WI38 (cell line): ENCODE measurements at regions not wholly inside any gene's neighbourhood (a gene's known extent, or its start where the extent isn't known, plus 50 kb on each side); places are given as distances from the start of the nearest gene placed in this dataset.

Source experiments
- H3K4me3 ChIP-seq: 2 replicates; pipeline ENCODE4 v1.5.1; 2011; ENCODE audit warnings: low read depth, mild to moderate bottlenecking, control low read depth, low read length
- TF ChIP-seq, protein P1 (sequence below): IDR thresholded peaks from 2 replicates; pipeline ENCODE4 v1.5.1; 2012; ENCODE audit warnings: low read depth, mild to moderate bottlenecking, control low read depth, low read length

DNA sequence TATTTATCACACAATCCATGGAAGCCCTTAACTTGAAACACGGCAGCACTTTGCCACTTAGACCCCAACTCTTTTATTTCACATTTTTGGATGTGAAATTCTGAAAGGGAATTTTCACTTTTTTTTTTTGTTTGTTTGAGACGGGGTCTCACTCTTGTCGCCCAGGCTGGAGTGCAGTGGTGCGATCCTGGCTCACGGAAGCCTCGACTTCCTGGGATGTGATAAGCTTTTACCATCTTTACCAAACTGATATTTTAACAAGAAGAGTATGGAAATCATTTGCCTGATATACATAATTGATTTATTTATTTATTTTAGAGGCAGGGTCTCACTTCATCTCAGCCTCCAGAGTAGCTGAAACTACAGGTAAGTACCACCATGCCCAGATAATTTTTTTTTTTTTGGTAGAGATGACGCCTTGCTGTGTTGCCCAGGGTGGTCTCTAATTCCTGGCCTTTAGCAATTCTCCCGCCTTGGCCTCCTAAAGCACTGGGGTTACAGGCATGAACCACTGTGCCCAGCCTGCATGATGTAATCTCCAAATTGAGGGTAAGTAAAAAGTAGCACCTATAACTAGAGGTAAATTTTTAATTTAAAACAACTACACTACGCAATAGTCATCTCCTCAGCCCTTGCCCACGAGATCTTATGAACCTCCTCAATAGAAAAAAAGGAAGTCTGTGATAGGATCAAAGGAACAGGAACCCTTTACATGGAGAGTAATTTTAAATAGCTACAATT is 180.7 kb upstream of the KLF14 start:
- TF ChIP-seq, protein P1, sequence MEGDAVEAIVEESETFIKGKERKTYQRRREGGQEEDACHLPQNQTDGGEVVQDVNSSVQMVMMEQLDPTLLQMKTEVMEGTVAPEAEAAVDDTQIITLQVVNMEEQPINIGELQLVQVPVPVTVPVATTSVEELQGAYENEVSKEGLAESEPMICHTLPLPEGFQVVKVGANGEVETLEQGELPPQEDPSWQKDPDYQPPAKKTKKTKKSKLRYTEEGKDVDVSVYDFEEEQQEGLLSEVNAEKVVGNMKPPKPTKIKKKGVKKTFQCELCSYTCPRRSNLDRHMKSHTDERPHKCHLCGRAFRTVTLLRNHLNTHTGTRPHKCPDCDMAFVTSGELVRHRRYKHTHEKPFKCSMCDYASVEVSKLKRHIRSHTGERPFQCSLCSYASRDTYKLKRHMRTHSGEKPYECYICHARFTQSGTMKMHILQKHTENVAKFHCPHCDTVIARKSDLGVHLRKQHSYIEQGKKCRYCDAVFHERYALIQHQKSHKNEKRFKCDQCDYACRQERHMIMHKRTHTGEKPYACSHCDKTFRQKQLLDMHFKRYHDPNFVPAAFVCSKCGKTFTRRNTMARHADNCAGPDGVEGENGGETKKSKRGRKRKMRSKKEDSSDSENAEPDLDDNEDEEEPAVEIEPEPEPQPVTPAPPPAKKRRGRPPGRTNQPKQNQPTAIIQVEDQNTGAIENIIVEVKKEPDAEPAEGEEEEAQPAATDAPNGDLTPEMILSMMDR = no peak
- peak overlapping the region; percentile 70 for H3K4me3 ChIP-seq

DNA sequence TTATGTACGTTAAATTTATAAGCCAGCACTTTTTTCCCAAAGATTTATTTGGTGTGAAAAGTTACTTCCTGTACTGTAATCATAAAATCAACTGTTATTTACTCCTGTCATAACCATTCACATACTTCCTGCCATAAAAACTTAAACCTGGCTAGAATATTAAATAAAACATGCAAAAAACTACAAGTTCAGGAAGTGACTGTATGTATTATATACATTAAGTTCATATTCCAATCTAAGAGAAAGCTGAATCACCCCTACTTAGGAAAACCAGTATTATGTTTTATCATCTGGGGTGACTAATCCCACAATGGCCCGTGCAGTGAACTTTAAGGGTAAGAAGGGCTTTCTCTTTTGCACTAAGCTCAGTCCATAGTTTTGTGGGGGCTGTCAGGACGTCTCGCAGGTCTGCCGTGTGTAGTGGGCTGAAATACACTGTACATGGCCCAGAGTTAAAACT is 183.7 kb upstream of the KLF14 start:
- peak overlapping the region; percentile 56 for H3K4me3 ChIP-seq

DNA sequence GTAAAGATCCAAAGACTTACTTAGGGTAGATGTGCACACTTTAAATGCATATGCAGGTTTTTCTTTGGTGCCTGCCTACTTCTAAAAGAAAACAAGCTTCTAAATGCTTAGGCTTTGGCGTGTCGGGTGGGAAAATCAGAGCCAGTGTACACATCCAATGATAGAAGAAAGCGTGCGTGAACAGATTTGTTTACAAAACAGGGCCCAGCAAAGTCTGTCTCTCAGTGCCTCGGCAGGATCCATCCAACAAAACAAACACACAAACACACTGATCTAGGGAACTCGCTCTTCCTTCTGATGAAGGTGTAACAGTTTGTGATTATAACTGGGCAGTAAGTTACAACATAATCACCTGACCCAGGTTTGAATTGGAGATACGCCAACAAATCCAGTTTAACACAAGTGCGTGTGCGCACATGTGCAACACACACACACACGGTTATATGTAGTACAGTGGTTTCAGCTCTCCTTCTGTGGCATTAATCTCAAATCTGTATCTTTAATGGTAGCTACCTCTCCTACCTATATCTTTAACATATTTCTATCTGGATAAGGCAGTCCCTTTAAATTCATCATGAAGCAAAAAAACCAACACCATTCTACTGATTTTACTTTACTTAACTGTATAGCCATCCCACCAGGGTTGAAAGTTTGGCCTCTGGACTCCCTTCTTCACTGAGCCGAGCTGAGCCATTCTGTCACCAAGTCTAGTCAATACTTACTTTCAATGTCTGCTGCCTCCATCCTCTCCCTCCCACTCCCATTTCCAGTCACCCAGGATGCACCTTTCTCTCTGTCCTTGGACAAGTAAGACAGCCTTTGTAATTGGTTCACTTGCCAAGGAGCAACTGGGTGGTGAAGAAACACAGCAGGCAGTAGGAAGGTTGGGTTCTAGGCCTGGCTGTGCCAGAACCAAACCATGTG is 184.4 kb upstream of the KLF14 start:
- H3K4me3 ChIP-seq = peak overlapping the region; percentile 56
- TF ChIP-seq, protein P1 = no peak

More for the DNA sequence above, 183.7 kb upstream of the KLF14 start:
- TF ChIP-seq, protein P1 = no peak

DNA sequence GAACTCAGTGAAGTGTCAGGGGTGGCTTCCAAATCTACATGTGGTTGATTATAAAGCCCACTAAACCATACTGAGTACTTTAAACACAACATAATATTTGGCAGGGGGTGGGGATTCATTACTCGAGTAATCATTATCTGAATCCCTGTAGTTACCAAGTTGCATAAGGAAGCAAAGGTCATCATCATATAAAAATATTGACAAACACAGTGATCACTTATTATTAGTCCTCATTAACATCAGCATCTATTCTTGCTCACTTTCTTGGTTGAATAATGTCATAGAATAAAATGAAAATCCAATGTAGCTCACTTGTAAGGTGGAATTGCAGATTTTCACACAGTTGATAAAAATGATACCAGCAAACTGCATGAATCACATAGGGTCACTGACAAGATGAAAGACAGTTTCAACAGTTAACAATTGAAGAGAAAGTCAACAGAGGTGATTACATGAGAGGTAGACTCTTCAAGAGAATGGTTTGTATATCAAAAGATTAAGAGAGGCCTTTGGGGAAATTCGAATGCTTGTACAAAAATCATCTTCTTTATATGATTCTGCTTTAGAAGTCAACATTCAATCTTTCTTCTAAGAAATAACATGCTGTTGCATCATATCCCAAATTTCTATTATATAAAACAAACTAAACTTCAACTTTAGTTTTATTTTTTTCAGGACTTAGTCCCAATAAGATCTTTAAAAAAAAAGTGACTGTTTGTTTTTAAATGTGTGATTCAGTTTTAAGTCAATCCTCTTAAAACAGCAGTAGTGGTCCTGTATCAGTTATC is 185.5 kb upstream of the KLF14 start:
- TF ChIP-seq, protein P1 = no peak
- H3K4me3 ChIP-seq = no peak overlapping the region

DNA sequence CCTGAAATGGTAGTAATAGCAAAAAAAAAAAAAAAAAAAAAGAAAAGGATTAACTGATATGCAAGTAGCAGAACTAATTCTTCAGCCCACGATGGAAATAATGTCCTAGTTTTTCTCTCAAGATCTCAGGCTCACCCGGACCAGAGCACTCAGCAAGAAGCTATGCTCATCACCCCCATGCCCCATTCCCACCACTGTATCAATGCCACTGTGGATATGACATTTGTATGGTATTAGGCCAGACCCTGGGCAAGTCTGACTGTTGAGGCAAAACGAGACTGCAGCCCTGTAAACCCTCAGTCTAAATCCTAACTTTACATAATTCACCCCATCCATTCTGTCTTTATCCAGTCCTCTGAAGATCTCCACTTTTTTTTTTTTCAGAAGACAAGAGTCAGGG is 186.1 kb upstream of the KLF14 start:
- TF ChIP-seq, protein P1 = no peak
- H3K4me3 ChIP-seq = no peak overlapping the region

GRCh38 chr7:130921391-130922180 is 187.6 kb upstream of the KLF14 start:
- TF ChIP-seq, protein P1 = no peak
- H3K4me3 ChIP-seq = no peak overlapping the region
